H9 (cell line): ENCODE measurements at regions not wholly inside any gene's neighbourhood (a gene's known extent, or its start where the extent isn't known, plus 50 kb on each side); places are given as distances from the start of the nearest gene placed in this dataset.

Experiments used
- DNase-seq: peaks from one replicate; pipeline ENCODE4 v3.0.0-alpha.2; 2017
- H2AFZ ChIP-seq: one replicate; pipeline ENCODE4 v1.6.1; 2013; ENCODE audit warnings: mild to moderate bottlenecking, low read length, control low read depth, moderate library complexity
- H2AK5ac ChIP-seq: 2 replicates; pipeline ENCODE4 v1.6.1; 2013; ENCODE audit warnings: low read length, control low read depth, mixed read lengths; ENCODE audit not compliant: insufficient read length
- H2BK120ac ChIP-seq: one replicate; pipeline ENCODE4 v1.6.1; 2013; ENCODE audit warnings: low read depth, mild to moderate bottlenecking, low read length, control low read depth, inconsistent platforms; ENCODE audit not compliant: poor library complexity, severe bottlenecking
- H2BK12ac ChIP-seq: 2 replicates; pipeline ENCODE4 v1.6.1; 2013; ENCODE audit warnings: low read length, control low read depth, mixed read lengths, low read depth; ENCODE audit not compliant: insufficient read length
- H2BK15ac ChIP-seq: 2 replicates; pipeline ENCODE4 v1.6.1; 2013; ENCODE audit warnings: low read depth, low read length, control low read depth
- H2BK20ac ChIP-seq: one replicate; pipeline ENCODE4 v1.6.1; 2013; ENCODE audit warnings: low read depth, mild to moderate bottlenecking, low read length, control low read depth, inconsistent platforms; ENCODE audit not compliant: poor library complexity, severe bottlenecking
- H2BK5ac ChIP-seq: 2 replicates; pipeline ENCODE4 v1.6.1; 2013; ENCODE audit warnings: low read length, control low read depth, mixed read lengths; ENCODE audit not compliant: insufficient read length
- H3K14ac ChIP-seq: 2 replicates; pipeline ENCODE4 v1.6.1; 2013; ENCODE audit warnings: low read length, control low read depth; ENCODE audit not compliant: insufficient read depth
- H3K18ac ChIP-seq: 2 replicates; pipeline ENCODE4 v1.6.1; 2013; ENCODE audit warnings: low read depth, mild to moderate bottlenecking, mixed read lengths, low read length, control low read depth; ENCODE audit not compliant: insufficient read length
- H3K23ac ChIP-seq: 2 replicates; pipeline ENCODE4 v1.6.1; 2013; ENCODE audit warnings: low read length, control low read depth, mixed read lengths, low read depth; ENCODE audit not compliant: insufficient read length
- H3K23me2 ChIP-seq: 2 replicates; pipeline ENCODE4 v1.6.1; 2013; ENCODE audit warnings: low read depth, mild to moderate bottlenecking, mixed read lengths, low read length, control low read depth; ENCODE audit not compliant: insufficient read length, poor library complexity, severe bottlenecking
- H3K27ac ChIP-seq: 2 replicates; pipeline ENCODE4 v1.5.1; 2013; ENCODE audit warnings: low read length, control low read depth, mixed read lengths, low read depth; ENCODE audit not compliant: insufficient read length
- H3K27me3 ChIP-seq: 2 replicates; pipeline ENCODE4 v1.6.1; 2013; ENCODE audit warnings: low read length, control low read depth, inconsistent platforms; ENCODE audit not compliant: insufficient read depth
- H3K4ac ChIP-seq: 2 replicates; pipeline ENCODE4 v1.6.1; 2013; ENCODE audit warnings: low read depth, mild to moderate bottlenecking, control low read depth, inconsistent platforms, low read length, moderate library complexity
- H3K4me1 ChIP-seq: 2 replicates; pipeline ENCODE4 v1.6.1; 2013; ENCODE audit warnings: low read length, control low read depth, inconsistent platforms; ENCODE audit not compliant: insufficient read depth
- H3K4me2 ChIP-seq: 2 replicates; pipeline ENCODE4 v1.6.1; 2013; ENCODE audit warnings: low read length, control low read depth, mixed read lengths; ENCODE audit not compliant: insufficient read length, insufficient read depth
- H3K56ac ChIP-seq: 2 replicates; pipeline ENCODE4 v1.6.1; 2013; ENCODE audit warnings: low read depth, mild to moderate bottlenecking, mixed read lengths, low read length, control low read depth; ENCODE audit not compliant: insufficient read length
- H3K79me1 ChIP-seq: 2 replicates; pipeline ENCODE4 v1.6.1; 2013; ENCODE audit warnings: low read depth, mild to moderate bottlenecking, moderate library complexity, low read length, control low read depth, inconsistent platforms; ENCODE audit not compliant: insufficient read depth, poor library complexity, severe bottlenecking
- H3K79me2 ChIP-seq: 2 replicates; pipeline ENCODE4 v1.6.1; 2013; ENCODE audit warnings: low read length, control low read depth, inconsistent platforms; ENCODE audit not compliant: insufficient read depth
- H3K9ac ChIP-seq: 2 replicates; pipeline ENCODE4 v1.6.1; 2013; ENCODE audit warnings: low read length, control low read depth, mixed read lengths; ENCODE audit not compliant: insufficient read length; ENCODE audit errors: extremely low read depth
- H3K9me3 ChIP-seq: one replicate; pipeline ENCODE4 v1.6.1; 2013; ENCODE audit warnings: low read depth, low read length, inconsistent platforms; ENCODE audit not compliant: control insufficient read depth
- H3T11ph ChIP-seq: one replicate; pipeline ENCODE4 v1.6.1; 2013; ENCODE audit warnings: mild to moderate bottlenecking, low read length, control low read depth, inconsistent platforms
- H4K20me1 ChIP-seq: one replicate; pipeline ENCODE4 v1.6.1; 2013; ENCODE audit not compliant: control insufficient read depth, insufficient read length, insufficient read depth
- H4K5ac ChIP-seq: 2 replicates; pipeline ENCODE4 v1.6.1; 2013; ENCODE audit warnings: low read depth, mild to moderate bottlenecking, mixed read lengths, low read length, control low read depth; ENCODE audit not compliant: insufficient read length
- H4K8ac ChIP-seq: replicated peaks from 2 replicates; pipeline ENCODE4 v1.6.1; 2013; ENCODE audit warnings: low read length, control low read depth, mixed read lengths, low read depth; ENCODE audit not compliant: insufficient read length
- H4K91ac ChIP-seq: 2 replicates; pipeline ENCODE4 v1.6.1; 2013; ENCODE audit warnings: low read depth, mild to moderate bottlenecking, moderate library complexity, mixed read lengths, low read length, control low read depth; ENCODE audit not compliant: insufficient read length
- H3K27ac Mint-ChIP-seq, 3 experiments: 2 replicates in 2 of 3; 3 replicates in 1 of 3; pipeline ENCODE4 v1.8.0; 2020 to 2021; ENCODE audit warnings: mixed read lengths in 3 of 3, mild to moderate bottlenecking in 1 of 3, moderate library complexity in 1 of 3
- H3K27me3 Mint-ChIP-seq: 2 replicates; pipeline ENCODE4 v1.8.0; 2021; ENCODE audit warnings: low read depth, mild to moderate bottlenecking, moderate library complexity, mixed read lengths
- H3K36me3 Mint-ChIP-seq, 3 experiments: 2 replicates in 2 of 3; 3 replicates in 1 of 3; pipeline ENCODE4 v1.8.0; 2020 to 2021; ENCODE audit warnings: low read depth in 3 of 3, mixed read lengths in 3 of 3; ENCODE audit not compliant: insufficient read depth in 1 of 3
- H3K4me1 Mint-ChIP-seq, 2 experiments: 2 replicates each; pipeline ENCODE4 v1.8.0; 2020; ENCODE audit warnings: mixed read lengths in 2 of 2
- H3K4me3 Mint-ChIP-seq, 2 experiments: 2 replicates in 1 of 2; 3 replicates in 1 of 2; pipeline ENCODE4 v1.8.0; 2020 to 2021; ENCODE audit warnings: mild to moderate bottlenecking in 2 of 2, mixed read lengths in 2 of 2, moderate library complexity in 1 of 2
- H3K9me3 Mint-ChIP-seq, 2 experiments: 2 replicates in 1 of 2; 3 replicates in 1 of 2; pipeline ENCODE4 v1.8.0; 2020; ENCODE audit warnings: mild to moderate bottlenecking in 2 of 2, mixed read lengths in 2 of 2, moderate library complexity in 1 of 2
- CTCF ChIP-seq: fragments of 200-600 bp; sonication (generic); conservative IDR thresholded peaks from 3 replicates; pipeline ENCODE4 v1.8.0; 2021; ENCODE audit warnings: antibody characterized with exemption, mild to moderate bottlenecking
- WGBS: extraction: QIAGEN DNeasy Blood & Tissue Kit; methylation state at CpG from one replicate; pipeline ENCODE4 v1.1.7; 2013; ENCODE audit warnings: missing lambda C conversion rate, low lambda C conversion rate, mixed read lengths; ENCODE audit not compliant: insufficient read length; ENCODE audit errors: extremely low coverage; 5-methylcytosine and 5-hydroxymethylcytosine counted together

GRCh38 chr9:12274577-12274976 lies 418.6 kb upstream of the TYRP1 start:
- Histone ChIP-seq H4K91ac (no peak overlapping the region), H3T11ph (no peak overlapping the region), H2BK15ac (no peak overlapping the region), H2AFZ (no peak overlapping the region), H3K79me1 (no peaks in the 10 kb centered on the region), H2BK20ac (no peak overlapping the region), H3K4ac (no peak overlapping the region), H3K27me3 (no peaks in the 10 kb centered on the region), H4K8ac (no peak overlapping the region), H2AK5ac (no peak overlapping the region), H4K5ac (no peak overlapping the region), H3K9me3 (no peaks in the 10 kb centered on the region), H2BK12ac (no peak overlapping the region), H3K27ac (no peak overlapping the region), H3K18ac (no peak overlapping the region), H3K79me2 (no peaks in the 10 kb centered on the region), H3K56ac (no peak overlapping the region), H2BK120ac (no peak overlapping the region), H2BK5ac (no peak overlapping the region), H3K4me2 (no peak overlapping the region), H3K14ac (no peak overlapping the region), H3K9ac (no peak overlapping the region), H4K20me1 (no peaks in the 10 kb centered on the region), H3K23me2 (no peaks in the 10 kb centered on the region), H3K4me1 (no peaks in the 10 kb centered on the region), H3K23ac (no peak overlapping the region)
- H3K4me3 Mint-ChIP-seq, result no peak overlapping the region
- no peaks in the 10 kb centered on the region for H3K9me3 Mint-ChIP-seq
- H3K4me1 Mint-ChIP-seq, result peaks cover 12 to 17% of the 10 kb centered on the region in 2 experiments
- WGBS, result no CpG with 5 or more reads among the region's 2 CpGs
- no peak for DNase-seq
- no peaks in the 10 kb centered on the region for H3K36me3 Mint-ChIP-seq
- TF ChIP-seq CTCF, result no peak
- H3K27ac Mint-ChIP-seq, result no peak overlapping the region
- H3K27me3 Mint-ChIP-seq, result no peaks in the 10 kb centered on the region
